Thyroid gland (tissue), 4 donors: ENCODE measurements at regions not wholly inside any gene's neighbourhood (a gene's known extent, or its start where the extent isn't known, plus 50 kb on each side); places are given as distances from the start of the nearest gene placed in this dataset.

Experiments used
- POLR2A ChIP-seq, 2 donors: fragments of 450-650 bp; IDR thresholded peaks; one replicate each; pipeline ENCODE4 v1.6.1; 2017; ENCODE audit warnings: antibody characterized with exemption in 2 of 2, mild to moderate bottlenecking in 2 of 2, moderate library complexity in 1 of 2
- TF ChIP-seq, protein P1 (sequence below), 6 experiments: fragments of 200-600 bp in 3 of 6; fragments of 450-650 bp in 3 of 6; sonication (generic) in 3 of 6; IDR thresholded peaks; one replicate each; pipeline ENCODE4 v1.5.1; 2016 to 2019; ENCODE audit warnings: antibody characterized with exemption in 6 of 6, mild to moderate bottlenecking in 2 of 6, inconsistent platforms in 1 of 6, moderate library complexity in 1 of 6

- TF ChIP-seq, protein P1, sequence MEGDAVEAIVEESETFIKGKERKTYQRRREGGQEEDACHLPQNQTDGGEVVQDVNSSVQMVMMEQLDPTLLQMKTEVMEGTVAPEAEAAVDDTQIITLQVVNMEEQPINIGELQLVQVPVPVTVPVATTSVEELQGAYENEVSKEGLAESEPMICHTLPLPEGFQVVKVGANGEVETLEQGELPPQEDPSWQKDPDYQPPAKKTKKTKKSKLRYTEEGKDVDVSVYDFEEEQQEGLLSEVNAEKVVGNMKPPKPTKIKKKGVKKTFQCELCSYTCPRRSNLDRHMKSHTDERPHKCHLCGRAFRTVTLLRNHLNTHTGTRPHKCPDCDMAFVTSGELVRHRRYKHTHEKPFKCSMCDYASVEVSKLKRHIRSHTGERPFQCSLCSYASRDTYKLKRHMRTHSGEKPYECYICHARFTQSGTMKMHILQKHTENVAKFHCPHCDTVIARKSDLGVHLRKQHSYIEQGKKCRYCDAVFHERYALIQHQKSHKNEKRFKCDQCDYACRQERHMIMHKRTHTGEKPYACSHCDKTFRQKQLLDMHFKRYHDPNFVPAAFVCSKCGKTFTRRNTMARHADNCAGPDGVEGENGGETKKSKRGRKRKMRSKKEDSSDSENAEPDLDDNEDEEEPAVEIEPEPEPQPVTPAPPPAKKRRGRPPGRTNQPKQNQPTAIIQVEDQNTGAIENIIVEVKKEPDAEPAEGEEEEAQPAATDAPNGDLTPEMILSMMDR (IDR thresholded peaks at IDR 0.05): no peak
- TF ChIP-seq POLR2A (IDR thresholded peaks at IDR 0.05): no peak
Observed at GRCh38 chr1:106675558-106675957, 380.9 kb upstream of the PRMT6 start.
